ENCODE measurements at regions not wholly inside any gene's neighbourhood (a gene's known extent, or its start where the extent isn't known, plus 50 kb on each side); places are given as distances from the start of the nearest gene placed in this dataset.

DNA sequence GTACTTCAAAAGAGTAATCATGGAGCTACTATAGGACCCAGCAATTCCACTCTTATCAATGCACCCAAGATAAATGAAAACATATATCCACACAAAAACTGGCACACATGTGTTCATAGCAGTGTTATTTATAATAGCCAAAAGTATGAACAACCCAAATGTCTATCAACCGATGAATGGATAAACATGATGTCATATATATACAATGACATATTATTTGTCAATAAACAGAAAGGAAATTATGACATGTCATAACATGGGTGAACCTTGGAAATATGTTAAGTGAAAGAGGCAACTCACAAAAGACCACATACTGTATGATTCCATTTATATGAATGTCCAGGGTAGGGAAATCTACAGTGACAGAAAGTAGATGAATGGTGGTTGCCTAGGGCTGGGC is 347.1 kb upstream of the DDHD1 start:
- Histone ChIP-seq H4K20me1 (ENCODE audit: low read depth, low read length) (no peaks in the 10 kb centered on the region), H3K9ac (ENCODE audit: low read length) (no peak overlapping the region), H3K79me2 (ENCODE audit: insufficient read depth, low read length) (no peaks in the 10 kb centered on the region), H3F3A (ENCODE audit: insufficient read depth) (no peaks in the 10 kb centered on the region), H3K36me3 (ENCODE audit: low read length) (no peaks in the 10 kb centered on the region), H3K4me3 (ENCODE audit: insufficient read depth, low read length, poor library complexity, severe bottlenecking) (no peak overlapping the region), H3K9me2 (replicated peaks; ENCODE audit: insufficient read depth, low read length) (no peaks in the 10 kb centered on the region), H3K27me3 (ENCODE audit: low read length) (no peaks in the 10 kb centered on the region), H3K9me3 (ENCODE audit: insufficient read depth, low read length) (peaks cover 5% of the 10 kb centered on the region; the same call in 1 of the 2 replicates), H3K27ac (ENCODE audit: low read depth, low read length) (no peak overlapping the region), H2AFZ (ENCODE audit: low read depth, low read length, severe bottlenecking) (no peak overlapping the region), H3K4me2 (ENCODE audit: low read depth, low read length, poor library complexity, severe bottlenecking) (no peak overlapping the region)
- TF ChIP-seq, protein P1, sequence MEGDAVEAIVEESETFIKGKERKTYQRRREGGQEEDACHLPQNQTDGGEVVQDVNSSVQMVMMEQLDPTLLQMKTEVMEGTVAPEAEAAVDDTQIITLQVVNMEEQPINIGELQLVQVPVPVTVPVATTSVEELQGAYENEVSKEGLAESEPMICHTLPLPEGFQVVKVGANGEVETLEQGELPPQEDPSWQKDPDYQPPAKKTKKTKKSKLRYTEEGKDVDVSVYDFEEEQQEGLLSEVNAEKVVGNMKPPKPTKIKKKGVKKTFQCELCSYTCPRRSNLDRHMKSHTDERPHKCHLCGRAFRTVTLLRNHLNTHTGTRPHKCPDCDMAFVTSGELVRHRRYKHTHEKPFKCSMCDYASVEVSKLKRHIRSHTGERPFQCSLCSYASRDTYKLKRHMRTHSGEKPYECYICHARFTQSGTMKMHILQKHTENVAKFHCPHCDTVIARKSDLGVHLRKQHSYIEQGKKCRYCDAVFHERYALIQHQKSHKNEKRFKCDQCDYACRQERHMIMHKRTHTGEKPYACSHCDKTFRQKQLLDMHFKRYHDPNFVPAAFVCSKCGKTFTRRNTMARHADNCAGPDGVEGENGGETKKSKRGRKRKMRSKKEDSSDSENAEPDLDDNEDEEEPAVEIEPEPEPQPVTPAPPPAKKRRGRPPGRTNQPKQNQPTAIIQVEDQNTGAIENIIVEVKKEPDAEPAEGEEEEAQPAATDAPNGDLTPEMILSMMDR (IDR thresholded peaks at IDR 0.05; ENCODE audit: insufficient read depth, low read length, poor library complexity, severe bottlenecking), result no peak
- no peak for TF ChIP-seq EZH2phosphoT487 (conservative IDR thresholded peaks at IDR 0.05; ENCODE audit: low read length)

DNA sequence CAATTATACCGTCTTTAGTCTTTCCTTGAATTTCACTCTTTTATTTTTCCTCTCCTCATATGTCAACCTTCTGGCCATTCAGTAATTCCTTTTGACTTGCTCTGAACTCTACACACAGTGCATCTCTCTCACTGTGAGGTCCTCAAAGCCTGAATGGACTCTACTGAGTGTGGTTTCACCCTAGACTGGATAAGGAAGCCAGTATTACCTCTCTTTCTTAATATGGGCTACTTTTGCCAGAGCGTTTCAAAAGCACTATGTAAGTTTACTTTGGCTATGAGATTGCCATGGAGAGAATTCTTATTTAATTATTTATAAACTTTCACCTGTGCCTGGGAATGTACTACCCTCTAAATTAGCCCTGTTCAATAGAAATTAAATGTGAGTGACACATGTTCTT is 343.5 kb upstream of the DDHD1 start:
- Histone ChIP-seq H3F3A (ENCODE audit: insufficient read depth) (no peaks in the 10 kb centered on the region), H3K4me2 (ENCODE audit: low read depth, low read length, poor library complexity, severe bottlenecking) (no peak overlapping the region), H3K27me3 (ENCODE audit: low read length) (no peaks in the 10 kb centered on the region), H3K9ac (ENCODE audit: low read length) (no peak overlapping the region), H4K20me1 (ENCODE audit: low read depth, low read length) (no peaks in the 10 kb centered on the region), H3K36me3 (ENCODE audit: low read length) (no peaks in the 10 kb centered on the region), H3K79me2 (ENCODE audit: insufficient read depth, low read length) (no peaks in the 10 kb centered on the region), H3K27ac (ENCODE audit: low read depth, low read length) (no peak overlapping the region), H3K9me2 (replicated peaks; ENCODE audit: insufficient read depth, low read length) (no peaks in the 10 kb centered on the region), H2AFZ (ENCODE audit: low read depth, low read length, severe bottlenecking) (no peak overlapping the region), H3K9me3 (ENCODE audit: insufficient read depth, low read length) (no peaks in the 10 kb centered on the region), H3K4me3 (ENCODE audit: insufficient read depth, low read length, poor library complexity, severe bottlenecking) (no peak overlapping the region)
- TF ChIP-seq, protein P1 (IDR thresholded peaks at IDR 0.05; ENCODE audit: insufficient read depth, low read length, poor library complexity, severe bottlenecking), result no peak
- no peak for TF ChIP-seq EZH2phosphoT487 (conservative IDR thresholded peaks at IDR 0.05; ENCODE audit: low read length)

DNA sequence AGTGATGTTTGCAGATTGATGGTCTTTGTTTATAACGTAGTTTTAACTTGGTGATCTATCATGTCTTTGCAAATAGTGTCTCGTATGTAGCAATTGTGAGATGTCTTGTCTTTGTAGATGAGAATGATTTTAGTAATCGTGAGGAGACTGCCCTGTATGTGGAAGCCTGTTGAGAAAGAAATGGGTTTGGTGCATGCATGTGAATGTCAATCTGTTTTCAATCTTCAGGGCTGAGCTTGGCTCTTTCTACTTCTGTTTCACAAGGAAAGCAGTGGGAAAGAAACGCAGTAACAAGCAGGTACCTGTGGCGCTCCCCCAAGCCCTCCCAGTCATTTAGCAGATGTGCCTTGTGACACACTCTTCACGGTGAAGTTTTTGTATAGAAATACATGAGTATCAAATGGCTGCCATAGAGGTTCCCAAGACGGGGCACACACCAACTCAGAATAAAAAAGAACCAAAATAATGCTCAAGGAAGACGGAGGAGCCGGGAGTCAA is 342.8 kb upstream of the DDHD1 start:
- Histone ChIP-seq H3F3A (ENCODE audit: insufficient read depth) (no peaks in the 10 kb centered on the region), H3K9ac (ENCODE audit: low read length) (no peak overlapping the region), H3K27ac (ENCODE audit: low read depth, low read length) (no peak overlapping the region), H3K79me2 (ENCODE audit: insufficient read depth, low read length) (no peaks in the 10 kb centered on the region), H4K20me1 (ENCODE audit: low read depth, low read length) (no peaks in the 10 kb centered on the region), H3K36me3 (ENCODE audit: low read length) (no peaks in the 10 kb centered on the region), H3K27me3 (ENCODE audit: low read length) (no peaks in the 10 kb centered on the region), H3K9me2 (replicated peaks; ENCODE audit: insufficient read depth, low read length) (no peaks in the 10 kb centered on the region), H2AFZ (ENCODE audit: low read depth, low read length, severe bottlenecking) (no peak overlapping the region), H3K9me3 (ENCODE audit: insufficient read depth, low read length) (no peaks in the 10 kb centered on the region), H3K4me2 (ENCODE audit: low read depth, low read length, poor library complexity, severe bottlenecking) (no peak overlapping the region), H3K4me3 (ENCODE audit: insufficient read depth, low read length, poor library complexity, severe bottlenecking) (no peak overlapping the region)
- no peak for TF ChIP-seq EZH2phosphoT487 (conservative IDR thresholded peaks at IDR 0.05; ENCODE audit: low read length)
- TF ChIP-seq, protein P1 (IDR thresholded peaks at IDR 0.05; ENCODE audit: insufficient read depth, low read length, poor library complexity, severe bottlenecking), result no peak

Measured in SU-DHL-6 (cell line).